ENCODE measurements at regions not wholly inside any gene's neighbourhood (a gene's known extent, or its start where the extent isn't known, plus 50 kb on each side); places are given as distances from the start of the nearest gene placed in this dataset.

DNA sequence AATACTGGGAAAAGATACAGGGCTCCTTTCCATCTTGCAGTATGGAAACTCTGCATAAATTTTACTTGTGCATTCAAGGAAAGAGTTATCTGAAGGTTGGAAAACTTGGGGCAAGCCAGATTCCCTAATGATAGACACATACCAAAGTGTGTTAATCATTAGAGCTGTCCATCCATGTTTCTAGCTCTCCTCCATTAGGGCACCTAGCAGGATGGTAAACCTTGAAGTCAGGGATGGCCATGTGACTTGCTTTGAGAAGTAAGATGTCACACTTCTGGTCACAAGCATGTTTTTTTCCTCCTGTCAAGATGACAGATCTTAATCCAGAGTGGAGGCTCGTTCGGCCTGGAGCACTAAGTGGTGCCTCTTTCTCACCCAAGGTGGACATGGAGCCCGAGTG lies 241.9 kb upstream of the RUNX1 start:
- no peaks in the 10 kb centered on the region for H3K79me2 ChIP-seq (ENCODE audit: control insufficient read depth, low read length)
- no peak overlapping the region for H3K4me3 ChIP-seq (ENCODE audit: low read length)
- no peaks in the 10 kb centered on the region for H3K4me1 ChIP-seq (ENCODE audit: control insufficient read depth, low read length)
- TF ChIP-seq EZH2phosphoT487 (IDR thresholded peaks at IDR 0.05; ENCODE audit: borderline replicate concordance, low read length) = no peak
- H3K4me2 ChIP-seq (ENCODE audit: low read length) = no peak overlapping the region
- H3K27me3 ChIP-seq (ENCODE audit: control insufficient read depth, low read length) = no peaks in the 10 kb centered on the region
- H3K9me2 ChIP-seq (replicated peaks; ENCODE audit: control insufficient read depth, low read length) = no peaks in the 10 kb centered on the region
- H3F3A ChIP-seq (ENCODE audit: control insufficient read depth, insufficient read depth) = no peaks in the 10 kb centered on the region
- 0 out of 2 replicates have a peak, but pooled peaks cover 4% of the 10 kb centered on the region for H3K9me3 ChIP-seq (ENCODE audit: control insufficient read depth, insufficient read depth, low read length)
- no peaks in the 10 kb centered on the region for H3K36me3 ChIP-seq (ENCODE audit: control insufficient read depth, low read length)
- H4K20me1 ChIP-seq (ENCODE audit: control insufficient read depth, insufficient read depth, low read depth, low read length) = no peaks in the 10 kb centered on the region
- H3K27ac ChIP-seq (ENCODE audit: low read depth, low read length) = no peak overlapping the region

DNA sequence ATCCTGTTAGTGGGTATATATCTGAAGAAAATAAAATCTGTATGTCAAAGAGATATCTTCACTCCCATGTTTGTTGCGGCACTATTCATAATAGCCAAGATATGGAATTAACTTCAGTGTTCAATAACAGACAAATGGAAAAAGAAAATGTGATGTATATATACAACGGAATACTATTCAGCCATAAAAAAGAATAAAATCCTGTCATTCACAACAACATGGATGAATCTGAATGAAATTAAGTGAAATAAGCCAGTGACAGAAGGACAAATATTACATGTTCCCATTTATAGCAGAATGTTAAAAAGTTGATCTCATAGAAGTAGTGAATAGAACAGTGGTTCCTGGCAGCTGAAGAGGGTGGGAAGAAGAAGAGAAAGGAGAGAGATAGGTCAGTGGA lies 239.1 kb upstream of the RUNX1 start:
- Histone ChIP-seq H3K27me3 (ENCODE audit: control insufficient read depth, low read length) (no peaks in the 10 kb centered on the region), H3K4me3 (ENCODE audit: low read length) (no peak overlapping the region), H3K79me2 (ENCODE audit: control insufficient read depth, low read length) (no peaks in the 10 kb centered on the region), H3K4me1 (ENCODE audit: control insufficient read depth, low read length) (no peaks in the 10 kb centered on the region), H3K27ac (ENCODE audit: low read depth, low read length) (no peak overlapping the region), H3K36me3 (ENCODE audit: control insufficient read depth, low read length) (no peaks in the 10 kb centered on the region), H3K9me2 (replicated peaks; ENCODE audit: control insufficient read depth, low read length) (no peaks in the 10 kb centered on the region), H4K20me1 (ENCODE audit: control insufficient read depth, insufficient read depth, low read depth, low read length) (no peaks in the 10 kb centered on the region), H3K9me3 (ENCODE audit: control insufficient read depth, insufficient read depth, low read length) (0 out of 2 replicates have a peak, but pooled peaks cover 4% of the 10 kb centered on the region), H3K4me2 (ENCODE audit: low read length) (no peak overlapping the region), H3F3A (ENCODE audit: control insufficient read depth, insufficient read depth) (no peaks in the 10 kb centered on the region)
- TF ChIP-seq EZH2phosphoT487 (IDR thresholded peaks at IDR 0.05; ENCODE audit: borderline replicate concordance, low read length) = no peak
- TF ChIP-seq, protein P1, sequence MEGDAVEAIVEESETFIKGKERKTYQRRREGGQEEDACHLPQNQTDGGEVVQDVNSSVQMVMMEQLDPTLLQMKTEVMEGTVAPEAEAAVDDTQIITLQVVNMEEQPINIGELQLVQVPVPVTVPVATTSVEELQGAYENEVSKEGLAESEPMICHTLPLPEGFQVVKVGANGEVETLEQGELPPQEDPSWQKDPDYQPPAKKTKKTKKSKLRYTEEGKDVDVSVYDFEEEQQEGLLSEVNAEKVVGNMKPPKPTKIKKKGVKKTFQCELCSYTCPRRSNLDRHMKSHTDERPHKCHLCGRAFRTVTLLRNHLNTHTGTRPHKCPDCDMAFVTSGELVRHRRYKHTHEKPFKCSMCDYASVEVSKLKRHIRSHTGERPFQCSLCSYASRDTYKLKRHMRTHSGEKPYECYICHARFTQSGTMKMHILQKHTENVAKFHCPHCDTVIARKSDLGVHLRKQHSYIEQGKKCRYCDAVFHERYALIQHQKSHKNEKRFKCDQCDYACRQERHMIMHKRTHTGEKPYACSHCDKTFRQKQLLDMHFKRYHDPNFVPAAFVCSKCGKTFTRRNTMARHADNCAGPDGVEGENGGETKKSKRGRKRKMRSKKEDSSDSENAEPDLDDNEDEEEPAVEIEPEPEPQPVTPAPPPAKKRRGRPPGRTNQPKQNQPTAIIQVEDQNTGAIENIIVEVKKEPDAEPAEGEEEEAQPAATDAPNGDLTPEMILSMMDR (IDR thresholded peaks at IDR 0.05; ENCODE audit: low read depth, low read length, poor library complexity, severe bottlenecking) = no peak

DNA sequence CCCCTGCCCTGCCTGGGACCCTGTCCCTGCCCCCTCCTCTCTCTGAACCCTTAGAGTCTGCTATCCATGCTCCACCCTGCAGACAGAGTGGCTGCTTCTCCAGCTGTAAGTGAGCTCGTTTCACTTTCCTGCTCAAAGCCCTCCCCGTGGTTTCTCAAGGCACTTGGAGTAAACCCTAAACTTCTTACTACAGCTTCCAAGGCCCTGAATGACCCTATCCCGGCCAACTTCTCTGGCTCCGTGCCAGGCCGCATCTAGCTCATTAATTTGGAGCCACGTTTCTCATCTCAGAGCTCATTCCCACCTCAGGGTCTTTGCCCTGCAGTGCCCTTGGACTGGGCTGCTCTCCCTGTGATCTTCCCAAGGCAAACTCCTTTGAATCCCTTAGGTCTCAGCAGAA lies 235.1 kb upstream of the RUNX1 start:
- Histone ChIP-seq H4K20me1 (ENCODE audit: control insufficient read depth, insufficient read depth, low read depth, low read length) (no peaks in the 10 kb centered on the region), H3K4me1 (ENCODE audit: control insufficient read depth, low read length) (peaks cover 5% of the 10 kb centered on the region), H3F3A (ENCODE audit: control insufficient read depth, insufficient read depth) (no peaks in the 10 kb centered on the region), H3K9me2 (replicated peaks; ENCODE audit: control insufficient read depth, low read length) (no peaks in the 10 kb centered on the region), H3K4me3 (ENCODE audit: low read length) (no peak overlapping the region), H3K9me3 (ENCODE audit: control insufficient read depth, insufficient read depth, low read length) (0 out of 2 replicates have a peak, but pooled peaks cover 4% of the 10 kb centered on the region), H3K27ac (ENCODE audit: low read depth, low read length) (no peak overlapping the region), H3K36me3 (ENCODE audit: control insufficient read depth, low read length) (no peaks in the 10 kb centered on the region), H3K27me3 (ENCODE audit: control insufficient read depth, low read length) (no peaks in the 10 kb centered on the region), H3K79me2 (ENCODE audit: control insufficient read depth, low read length) (no peaks in the 10 kb centered on the region), H3K4me2 (ENCODE audit: low read length) (no peak overlapping the region)
- no peak for TF ChIP-seq EZH2phosphoT487 (IDR thresholded peaks at IDR 0.05; ENCODE audit: borderline replicate concordance, low read length)
- TF ChIP-seq, protein P1 (IDR thresholded peaks at IDR 0.05; ENCODE audit: low read depth, low read length, poor library complexity, severe bottlenecking) = no peak

DNA sequence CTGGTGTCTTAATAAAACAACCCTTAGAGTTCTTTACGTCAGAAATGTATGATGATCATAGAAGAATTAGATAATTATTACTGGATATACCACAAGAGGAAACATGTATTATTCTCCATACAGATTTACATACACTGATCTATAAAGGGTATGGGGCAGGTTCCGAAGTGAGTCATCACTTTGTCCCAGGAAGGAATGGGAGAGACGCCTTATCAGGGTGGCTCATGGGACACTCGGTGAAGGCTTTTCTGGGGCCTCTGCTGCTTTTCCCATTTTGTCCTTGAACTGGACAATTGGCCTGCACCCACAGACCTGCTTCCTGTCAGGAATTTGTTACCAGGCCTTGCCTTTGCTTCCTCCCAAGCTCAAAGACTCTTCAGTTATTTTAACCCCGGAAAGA lies 233.8 kb upstream of the RUNX1 start:
- Histone ChIP-seq H3K4me3 (ENCODE audit: low read length) (no peak overlapping the region), H3K79me2 (ENCODE audit: control insufficient read depth, low read length) (no peaks in the 10 kb centered on the region), H3K9me2 (replicated peaks; ENCODE audit: control insufficient read depth, low read length) (no peaks in the 10 kb centered on the region), H3K27me3 (ENCODE audit: control insufficient read depth, low read length) (no peaks in the 10 kb centered on the region), H4K20me1 (ENCODE audit: control insufficient read depth, insufficient read depth, low read depth, low read length) (no peaks in the 10 kb centered on the region), H3F3A (ENCODE audit: control insufficient read depth, insufficient read depth) (no peaks in the 10 kb centered on the region), H3K4me1 (ENCODE audit: control insufficient read depth, low read length) (peaks cover 5% of the 10 kb centered on the region), H3K9me3 (ENCODE audit: control insufficient read depth, insufficient read depth, low read length) (no peaks in the 10 kb centered on the region), H3K4me2 (ENCODE audit: low read length) (no peak overlapping the region), H3K27ac (ENCODE audit: low read depth, low read length) (no peak overlapping the region), H3K36me3 (ENCODE audit: control insufficient read depth, low read length) (no peaks in the 10 kb centered on the region)
- TF ChIP-seq, protein P1 (IDR thresholded peaks at IDR 0.05; ENCODE audit: low read depth, low read length, poor library complexity, severe bottlenecking) = no peak
- no peak for TF ChIP-seq EZH2phosphoT487 (IDR thresholded peaks at IDR 0.05; ENCODE audit: borderline replicate concordance, low read length)

Measured in DOHH2 (cell line).